H1 (cell line): ENCODE measurements at regions not wholly inside any gene's neighbourhood (a gene's known extent, or its start where the extent isn't known, plus 50 kb on each side); places are given as distances from the start of the nearest gene placed in this dataset.

Experiments used
- CTCF ChIA-PET: fragments of 300-600 bp; sonication (Branson Sonifier 250); formaldehyde crosslinking; loops from one replicate; lab custom pipeline; 2021; ENCODE audit not compliant: partially characterized antibody; lab: Charles Lee
- POLR2A ChIA-PET: fragments of 300-600 bp; sonication (Branson Sonifier 250); formaldehyde crosslinking; loops from one replicate; lab custom pipeline; 2021; ENCODE audit warnings: inconsistent platforms; ENCODE audit not compliant: partially characterized antibody; lab: Charles Lee
- DNase-seq, 2 experiments: peaks; one replicate each; pipeline versions ENCODE4 v3.0.0 to v3.0.0-alpha.2; 2010 to 2022; ENCODE audit warnings: low spot score in 2 of 2, low read depth in 1 of 2, mixed read lengths in 1 of 2
- FAIRE-seq: peaks from 2 replicates; lab custom pipeline; 2011; peaks lifted over from hg19 to GRCh38; lab: Jason Lieb, UNC
- H2AFZ ChIP-seq: 2 replicates; pipeline ENCODE4 v1.8.1; 2012; ENCODE audit warnings: low read length, inconsistent platforms
- H2AK5ac ChIP-seq: 2 replicates; pipeline ENCODE4 v1.6.1; 2013; ENCODE audit warnings: low read depth, low read length
- H2BK120ac ChIP-seq: replicated peaks from 2 replicates; pipeline ENCODE3; 2013; ENCODE audit warnings: low read depth, low read length, inconsistent platforms
- H2BK12ac ChIP-seq: 2 replicates; pipeline ENCODE4 v1.6.1; 2013; ENCODE audit warnings: low read depth, low read length
- H2BK15ac ChIP-seq: 2 replicates; pipeline ENCODE4 v1.6.1; 2013; ENCODE audit warnings: low read length
- H2BK20ac ChIP-seq: 2 replicates; pipeline ENCODE4 v1.6.1; 2013; ENCODE audit warnings: low read length
- H2BK5ac ChIP-seq: 2 replicates; pipeline ENCODE4 v1.6.1; 2013; ENCODE audit warnings: low read depth, low read length
- H3K14ac ChIP-seq: 2 replicates; pipeline ENCODE4 v1.6.1; 2013; ENCODE audit warnings: inconsistent platforms; ENCODE audit not compliant: insufficient read length
- H3K18ac ChIP-seq: 2 replicates; pipeline ENCODE4 v1.6.1; 2013; ENCODE audit warnings: low read length; ENCODE audit errors: extremely low read depth
- H3K23ac ChIP-seq: 2 replicates; pipeline ENCODE4 v1.6.1; 2013; ENCODE audit warnings: inconsistent platforms; ENCODE audit not compliant: insufficient read length
- H3K23me2 ChIP-seq: 2 replicates; pipeline ENCODE4 v1.6.1; 2013; ENCODE audit warnings: low read depth, low read length
- H3K27ac ChIP-seq: 2 replicates; pipeline ENCODE4 v1.6.1; 2011; ENCODE audit warnings: low read depth, low read length, inconsistent platforms
- H3K27me3 ChIP-seq, 4 experiments: replicated peaks in 1 of 4; 1 replicate in 1 of 4; 2 replicates in 3 of 4; pipeline versions ENCODE4 v1.6.1 to v1.8.1; 2011 to 2013; ENCODE audit warnings: low read length in 3 of 4, mild to moderate bottlenecking in 3 of 4, inconsistent platforms in 2 of 4, mixed read lengths in 2 of 4, moderate library complexity in 1 of 4; ENCODE audit not compliant: control insufficient read depth in 3 of 4, insufficient read depth in 3 of 4; ENCODE audit errors: extremely low read depth in 1 of 4
- H3K36me3 ChIP-seq, 4 experiments: 2 replicates each; pipeline versions ENCODE4 v1.6.1 to v1.8.1; 2011 to 2013; ENCODE audit warnings: mild to moderate bottlenecking in 4 of 4, low read length in 3 of 4, moderate library complexity in 2 of 4, control low read depth in 1 of 4, inconsistent platforms in 1 of 4; ENCODE audit not compliant: insufficient read depth in 4 of 4, control insufficient read depth in 2 of 4
- H3K4ac ChIP-seq: replicated peaks from 2 replicates; pipeline ENCODE3; 2013; ENCODE audit warnings: low read length, low read depth, mixed read lengths, inconsistent platforms; ENCODE audit not compliant: insufficient read length
- H3K4me1 ChIP-seq, 4 experiments: replicated peaks in 1 of 4; 1 replicate in 1 of 4; 2 replicates in 3 of 4; pipeline versions ENCODE4 v1.6.1 to v1.8.1; 2011 to 2013; ENCODE audit warnings: low read length in 3 of 4, inconsistent platforms in 2 of 4, mixed read lengths in 1 of 4; ENCODE audit not compliant: insufficient read depth in 4 of 4, control insufficient read depth in 3 of 4
- H3K4me2 ChIP-seq, 2 experiments: 2 replicates each; pipeline versions ENCODE4 v1.6.1 to v1.8.1; 2011 to 2013; ENCODE audit warnings: low read depth in 2 of 2, low read length in 2 of 2, control low read depth in 1 of 2, inconsistent platforms in 1 of 2, mild to moderate bottlenecking in 1 of 2; ENCODE audit not compliant: insufficient read depth in 1 of 2
- H3K4me3 ChIP-seq, 4 experiments: fragments of 200-600, 300-600 bp in 1 of 4; sonication (generic), shearing (Covaris generic), sonication (Bioruptor Twin) in 1 of 4; 2 replicates each; pipeline versions ENCODE4 v1.5.1 to v1.8.1; 2011 to 2016; ENCODE audit warnings: low read length in 4 of 4, low read depth in 3 of 4, control low read depth in 2 of 4, inconsistent platforms in 2 of 4, mild to moderate bottlenecking in 2 of 4, mixed read lengths in 1 of 4, moderate library complexity in 1 of 4; ENCODE audit not compliant: insufficient read depth in 2 of 4; ENCODE audit errors: extremely low read depth in 1 of 4
- H3K56ac ChIP-seq: replicated peaks from 2 replicates; pipeline ENCODE3; 2013; ENCODE audit warnings: low read depth, mild to moderate bottlenecking, mixed read lengths, low read length, inconsistent platforms; ENCODE audit not compliant: insufficient read length
- H3K79me1 ChIP-seq: 2 replicates; pipeline ENCODE4 v1.6.1; 2013; ENCODE audit warnings: low read depth, low read length, control low read depth
- H3K79me2 ChIP-seq, 2 experiments: 2 replicates each; pipeline versions ENCODE4 v1.6.1 to v1.8.1; 2012 to 2013; ENCODE audit warnings: low read length in 2 of 2, mild to moderate bottlenecking in 2 of 2, inconsistent platforms in 1 of 2; ENCODE audit not compliant: insufficient read depth in 2 of 2, control insufficient read depth in 1 of 2
- H3K9ac ChIP-seq, 4 experiments: replicated peaks in 1 of 4; 1 replicate in 1 of 4; 2 replicates in 3 of 4; pipeline versions ENCODE4 v1.6.1 to v1.8.1; 2011 to 2013; ENCODE audit warnings: low read depth in 3 of 4, low read length in 3 of 4, control low read depth in 2 of 4, mild to moderate bottlenecking in 2 of 4, moderate library complexity in 2 of 4, inconsistent platforms in 1 of 4; ENCODE audit errors: extremely low read depth in 1 of 4
- H3K9me3 ChIP-seq, 2 experiments: 2 replicates each; pipeline versions ENCODE4 v1.6.1 to v1.8.1; 2012 to 2013; ENCODE audit warnings: mild to moderate bottlenecking in 2 of 2, moderate library complexity in 2 of 2, control low read depth in 1 of 2, inconsistent platforms in 1 of 2, low read depth in 1 of 2, low read length in 1 of 2, mixed read lengths in 1 of 2; ENCODE audit not compliant: insufficient read depth in 2 of 2
- H4K20me1 ChIP-seq, 2 experiments: replicated peaks in 1 of 2; 2 replicates each; pipeline versions ENCODE3 to v1.8.1; 2011 to 2013; ENCODE audit warnings: inconsistent platforms in 2 of 2, low read length in 2 of 2, mild to moderate bottlenecking in 1 of 2; ENCODE audit not compliant: insufficient read depth in 2 of 2, control insufficient read depth in 1 of 2
- H4K5ac ChIP-seq: 2 replicates; pipeline ENCODE4 v1.6.1; 2013; ENCODE audit warnings: low read length, low read depth, mixed read lengths, inconsistent platforms; ENCODE audit not compliant: insufficient read length
- H4K8ac ChIP-seq: 2 replicates; pipeline ENCODE4 v1.8.0; 2013; ENCODE audit warnings: mild to moderate bottlenecking, moderate library complexity, low read length, inconsistent platforms; ENCODE audit not compliant: insufficient read depth; ENCODE audit errors: extremely low read depth
- H4K91ac ChIP-seq: replicated peaks from 2 replicates; pipeline ENCODE3; 2013; ENCODE audit warnings: low read length, mixed read lengths, inconsistent platforms; ENCODE audit not compliant: insufficient read length
- BACH1 ChIP-seq: IDR thresholded peaks from 2 replicates; pipeline ENCODE4 v1.6.1; 2012; ENCODE audit warnings: low read length, improper control_type of control experiment
- BCL11A ChIP-seq, 2 experiments: IDR thresholded peaks; one replicate each; pipeline ENCODE4 v1.6.1; 2011; ENCODE audit warnings: low read depth in 2 of 2, low read length in 2 of 2, mild to moderate bottlenecking in 2 of 2
- CEBPB ChIP-seq: IDR thresholded peaks from 2 replicates; pipeline ENCODE4 v1.6.1; 2012; ENCODE audit warnings: low read depth, low read length
- CHD1 ChIP-seq: IDR thresholded peaks from 2 replicates; pipeline ENCODE4 v1.6.1; 2012; ENCODE audit warnings: low read depth, low read length, improper control_type of control experiment
- CREB1 ChIP-seq: IDR thresholded peaks from 2 replicates; pipeline ENCODE4 v1.6.1; 2012; ENCODE audit warnings: inconsistent platforms
- CTBP2 ChIP-seq: IDR thresholded peaks from 2 replicates; pipeline ENCODE4 v1.7.0; 2011; ENCODE audit warnings: borderline replicate concordance, mild to moderate bottlenecking, moderate library complexity, mixed read lengths, low read length; ENCODE audit not compliant: insufficient read depth, insufficient read length
- EP300 ChIP-seq, 2 experiments: IDR thresholded peaks; 1 replicate in 1 of 2; 2 replicates in 1 of 2; pipeline ENCODE4 v1.6.1; 2011 to 2012; ENCODE audit warnings: low read depth in 2 of 2, low read length in 2 of 2, mild to moderate bottlenecking in 2 of 2, borderline replicate concordance in 1 of 2, inconsistent platforms in 1 of 2, moderate library complexity in 1 of 2
- GABPA ChIP-seq: IDR thresholded peaks from 2 replicates; pipeline ENCODE4 v1.6.1; 2011; ENCODE audit warnings: mild to moderate bottlenecking, low read length, moderate library complexity, borderline replicate concordance; ENCODE audit not compliant: insufficient read depth
- HDAC2 ChIP-seq, 2 experiments: fragments of 300-600 bp in 1 of 2; sonication (generic) in 1 of 2; IDR thresholded peaks; 2 replicates each; pipeline ENCODE4 v1.6.1; 2011 to 2012; ENCODE audit warnings: low read depth in 2 of 2, low read length in 2 of 2, mild to moderate bottlenecking in 2 of 2, moderate library complexity in 2 of 2, borderline replicate concordance in 1 of 2, inconsistent platforms in 1 of 2
- MAX ChIP-seq: IDR thresholded peaks from 2 replicates; pipeline ENCODE4 v1.6.1; 2012; ENCODE audit warnings: inconsistent platforms
- NRF1 ChIP-seq: IDR thresholded peaks from 2 replicates; pipeline ENCODE4 v1.6.1; 2011; ENCODE audit warnings: mild to moderate bottlenecking, low read depth, low read length, improper control_type of control experiment
- SP2 ChIP-seq: IDR thresholded peaks from 2 replicates; pipeline ENCODE4 v1.6.1; 2012; ENCODE audit warnings: mild to moderate bottlenecking, low read length, inconsistent platforms
- TAF1 ChIP-seq: IDR thresholded peaks from 2 replicates; pipeline ENCODE4 v1.6.1; 2011; ENCODE audit warnings: mild to moderate bottlenecking, low read depth, low read length
- TBP ChIP-seq: IDR thresholded peaks from 2 replicates; pipeline ENCODE4 v1.6.1; 2011; ENCODE audit warnings: low read depth, low read length, improper control_type of control experiment
- TCF12 ChIP-seq: IDR thresholded peaks from 2 replicates; pipeline ENCODE4 v1.6.1; 2011; ENCODE audit warnings: low read depth, mild to moderate bottlenecking, low read length
- TEAD4 ChIP-seq: IDR thresholded peaks from 2 replicates; pipeline ENCODE4 v1.6.1; 2012; ENCODE audit warnings: low read depth, low read length, inconsistent platforms, mixed read lengths
- WGBS, 2 experiments: shearing (Covaris generic) in 1 of 2; methylation state at CpG; one replicate each; pipeline versions ENCODE4 v1.1.6 to v1.1.7; 2013 to 2015; ENCODE audit warnings: low lambda C conversion rate in 2 of 2, mixed read lengths in 2 of 2, inconsistent platforms in 1 of 2, low coverage in 1 of 2, missing lambda C conversion rate in 1 of 2; ENCODE audit not compliant: insufficient replicate concordance in 2 of 2, insufficient coverage in 1 of 2, insufficient read length in 1 of 2; ENCODE audit errors: extremely low coverage in 1 of 2, missing lambda C conversion rate in 1 of 2; 5-methylcytosine and 5-hydroxymethylcytosine counted together

GRCh38 chr10:71144824-71145223 lies 67.5 kb upstream of the UNC5B start:
- Histone ChIP-seq H3K9me3 (no peaks in the 10 kb centered on the region), H4K8ac (no peak overlapping the region), H3K36me3 (no peaks in the 10 kb centered on the region), H3K23me2 (no peaks in the 10 kb centered on the region), H4K5ac (no peak overlapping the region)
- 97% methylated on average over 4 of the region's 4 CpGs; no CpG with 5 or more reads in 1 of the 2 experiments for WGBS, 2 experiments
- TF ChIP-seq CHD1 (no peak), TBP (no peak), GABPA (no peak), TAF1 (no peak), CEBPB (no peak), HDAC2 (IDR thresholded peaks at IDR 0.05; ENCODE audit: borderline replicate concordance in 1 of 2, low read depth in 2 of 2, low read length in 2 of 2) (no peak), BACH1 (no peak), TCF12 (no peak), NRF1 (no peak), EP300 (IDR thresholded peaks at IDR 0.05; ENCODE audit: borderline replicate concordance in 1 of 2, low read depth in 2 of 2, low read length in 2 of 2) (no peak), BCL11A (IDR thresholded peaks at IDR 0.05; ENCODE audit: low read depth in 2 of 2, low read length in 2 of 2) (no peak), TEAD4 (no peak), CREB1 (no peak), SP2 (no peak), MAX (no peak), CTBP2 (no peak)
- TF ChIP-seq, all 59 proteins: peak for 0
- no peak overlapping the region for H2BK120ac ChIP-seq
- H2AK5ac ChIP-seq, result no peak overlapping the region
- no peaks in the 10 kb centered on the region for H3K79me1 ChIP-seq
- H2BK12ac ChIP-seq, result no peak overlapping the region
- H2AFZ ChIP-seq, result no peak overlapping the region
- H3K4me2 ChIP-seq, result no peak overlapping the region
- H3K27ac ChIP-seq, result no peak overlapping the region
- DNase-seq, result no peak
- no peaks in the 10 kb centered on the region for H3K4me1 ChIP-seq
- FAIRE-seq, result no peak
- H3K23ac ChIP-seq, result no peak overlapping the region
- ChIA-PET CTCF (interaction anchor here (0.6 kb wide), 1 partner anchor 660 kb away, joined by 3 read pairs; no protein-coding TSS in a partner anchor), POLR2A (no interaction called here)
- no peak overlapping the region for H4K91ac ChIP-seq
- no peak overlapping the region for H2BK5ac ChIP-seq
- no peak overlapping the region for H3K4ac ChIP-seq
- H3K56ac ChIP-seq, result no peak overlapping the region
- H3K79me2 ChIP-seq, result no peaks in the 10 kb centered on the region
- H2BK15ac ChIP-seq, result no peak overlapping the region
- no peak overlapping the region for H3K14ac ChIP-seq
- no peak overlapping the region for H2BK20ac ChIP-seq
- no peak overlapping the region for H3K18ac ChIP-seq
- H4K20me1 ChIP-seq, result no peaks in the 10 kb centered on the region
- no peak overlapping the region for H3K9ac ChIP-seq
- no peak overlapping the region for H3K4me3 ChIP-seq
- H3K27me3 ChIP-seq, result peaks cover 0 to 2% (median 0%) of the 10 kb centered on the region in 4 experiments; a peak in 1 of 7 replicates
